ENCODE measurements at regions not wholly inside any gene's neighbourhood (a gene's known extent, or its start where the extent isn't known, plus 50 kb on each side); places are given as distances from the start of the nearest gene placed in this dataset.

DNA sequence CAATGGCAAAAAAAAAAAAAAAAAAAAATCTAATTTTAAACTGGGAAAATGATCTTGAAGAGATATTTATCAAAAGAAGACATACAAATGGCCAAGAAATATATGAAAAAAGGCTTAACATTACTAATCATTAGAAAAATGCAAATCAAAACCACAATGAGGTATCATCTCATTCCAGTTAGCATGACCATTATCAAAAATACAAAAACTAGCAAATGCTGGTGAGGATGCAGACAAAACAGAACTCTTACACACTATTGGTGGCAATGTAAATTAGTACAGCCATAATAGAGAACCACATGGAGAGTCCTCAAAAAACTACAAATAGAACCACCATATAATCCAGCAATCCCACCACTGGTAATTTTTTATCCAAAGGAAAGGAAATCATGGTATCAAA lies 489.6 kb downstream of the TNS3 start:
- H3K4me1 ChIP-seq (ENCODE audit: insufficient read depth, low read length, poor library complexity, severe bottlenecking): no peaks in the 10 kb centered on the region
- no peak overlapping the region for H3K4me2 ChIP-seq (ENCODE audit: low read depth, low read length, poor library complexity, severe bottlenecking)
- H4K20me1 ChIP-seq (ENCODE audit: insufficient read depth, low read length, poor library complexity, severe bottlenecking): no peaks in the 10 kb centered on the region
- H3K9ac ChIP-seq (ENCODE audit: low read depth, low read length, poor library complexity, severe bottlenecking): no peak overlapping the region
- no peaks in the 10 kb centered on the region for H3F3A ChIP-seq (ENCODE audit: low read depth)
- TF ChIP-seq CTCF (conservative IDR thresholded peaks at IDR 0.05; ENCODE audit: low read length): no peak
- no peak for TF ChIP-seq EZH2phosphoT487 (IDR thresholded peaks at IDR 0.05; ENCODE audit: borderline replicate concordance)
- H3K9me2 ChIP-seq (replicated peaks; ENCODE audit: low read depth, low read length): no peaks in the 10 kb centered on the region
- no peaks in the 10 kb centered on the region for H3K36me3 ChIP-seq (ENCODE audit: insufficient read depth, low read length)
- no peaks in the 10 kb centered on the region for H3K27me3 ChIP-seq (ENCODE audit: insufficient read depth, low read length, poor library complexity, severe bottlenecking)
- no peak overlapping the region for H2AFZ ChIP-seq (ENCODE audit: low read length)
- H3K4me3 ChIP-seq (ENCODE audit: low read length, poor library complexity, severe bottlenecking): no peak overlapping the region
- no peaks in the 10 kb centered on the region for H3K9me3 ChIP-seq (ENCODE audit: insufficient read depth, low read depth, low read length)
- no peaks in the 10 kb centered on the region for H3K79me2 ChIP-seq (ENCODE audit: insufficient read depth, low read length)

DNA sequence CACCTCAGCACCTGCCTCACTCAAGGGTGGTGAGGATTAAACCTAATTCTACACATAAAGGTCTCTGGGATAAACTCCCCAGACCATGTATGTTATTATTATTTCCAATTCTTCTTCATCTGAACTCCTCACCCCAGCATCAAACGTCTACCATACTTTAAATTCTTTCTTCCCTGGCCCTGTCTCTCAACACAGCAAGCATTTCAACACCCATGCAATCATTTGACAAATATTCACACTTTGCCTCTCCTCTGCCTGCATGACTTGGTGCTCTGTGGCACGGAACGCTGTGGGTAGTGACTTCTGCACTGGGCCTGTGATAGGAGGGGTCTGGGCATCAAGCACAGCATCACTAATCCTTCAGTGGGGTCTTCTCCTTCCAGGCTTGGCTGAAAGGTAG lies 490.8 kb downstream of the TNS3 start:
- Histone ChIP-seq H3K9me3 (ENCODE audit: insufficient read depth, low read depth, low read length) (no peaks in the 10 kb centered on the region), H3K36me3 (ENCODE audit: insufficient read depth, low read length) (no peaks in the 10 kb centered on the region), H2AFZ (ENCODE audit: low read length) (no peak overlapping the region)

GRCh38 chr7:47089461-47089860 lies 492.4 kb downstream of the TNS3 start:
- no peak overlapping the region for H3K4me2 ChIP-seq (ENCODE audit: low read depth, low read length, poor library complexity, severe bottlenecking)
- TF ChIP-seq EZH2phosphoT487 (IDR thresholded peaks at IDR 0.05; ENCODE audit: borderline replicate concordance): no peak
- TF ChIP-seq CTCF (conservative IDR thresholded peaks at IDR 0.05; ENCODE audit: low read length): no peak
- no peaks in the 10 kb centered on the region for H4K20me1 ChIP-seq (ENCODE audit: insufficient read depth, low read length, poor library complexity, severe bottlenecking)
- H3K79me2 ChIP-seq (ENCODE audit: insufficient read depth, low read length): no peaks in the 10 kb centered on the region
- H3K9me3 ChIP-seq (ENCODE audit: insufficient read depth, low read depth, low read length): no peaks in the 10 kb centered on the region
- H3K36me3 ChIP-seq (ENCODE audit: insufficient read depth, low read length): no peaks in the 10 kb centered on the region
- H2AFZ ChIP-seq (ENCODE audit: low read length): no peak overlapping the region
- no peak overlapping the region for H3K9ac ChIP-seq (ENCODE audit: low read depth, low read length, poor library complexity, severe bottlenecking)
- H3K4me3 ChIP-seq (ENCODE audit: low read length, poor library complexity, severe bottlenecking): no peak overlapping the region
- no peaks in the 10 kb centered on the region for H3K9me2 ChIP-seq (replicated peaks; ENCODE audit: low read depth, low read length)
- H3K4me1 ChIP-seq (ENCODE audit: insufficient read depth, low read length, poor library complexity, severe bottlenecking): no peaks in the 10 kb centered on the region
- H3K27me3 ChIP-seq (ENCODE audit: insufficient read depth, low read length, poor library complexity, severe bottlenecking): no peaks in the 10 kb centered on the region
- H3F3A ChIP-seq (ENCODE audit: low read depth): no peaks in the 10 kb centered on the region

More for the DNA sequence above, 490.8 kb downstream of the TNS3 start:
- Histone ChIP-seq H3K4me3 (ENCODE audit: low read length, poor library complexity, severe bottlenecking) (no peak overlapping the region), H4K20me1 (ENCODE audit: insufficient read depth, low read length, poor library complexity, severe bottlenecking) (no peaks in the 10 kb centered on the region), H3K9me2 (replicated peaks; ENCODE audit: low read depth, low read length) (no peaks in the 10 kb centered on the region), H3K4me1 (ENCODE audit: insufficient read depth, low read length, poor library complexity, severe bottlenecking) (no peaks in the 10 kb centered on the region), H3K9ac (ENCODE audit: low read depth, low read length, poor library complexity, severe bottlenecking) (no peak overlapping the region), H3F3A (ENCODE audit: low read depth) (no peaks in the 10 kb centered on the region), H3K4me2 (ENCODE audit: low read depth, low read length, poor library complexity, severe bottlenecking) (no peak overlapping the region), H3K27me3 (ENCODE audit: insufficient read depth, low read length, poor library complexity, severe bottlenecking) (no peaks in the 10 kb centered on the region), H3K79me2 (ENCODE audit: insufficient read depth, low read length) (no peaks in the 10 kb centered on the region)
- TF ChIP-seq EZH2phosphoT487 (IDR thresholded peaks at IDR 0.05; ENCODE audit: borderline replicate concordance) (no peak), CTCF (conservative IDR thresholded peaks at IDR 0.05; ENCODE audit: low read length) (no peak)
